Middle frontal gyrus (tissue), 1 donor: ENCODE measurements at regions not wholly inside any gene's neighbourhood (a gene's known extent, or its start where the extent isn't known, plus 50 kb on each side); places are given as distances from the start of the nearest gene placed in this dataset.

Experiments
- DNase-seq: peaks from one replicate; pipeline ENCODE4 v3.0.0-alpha.2; 2015; ENCODE audit warnings: low spot score; ENCODE audit errors: extremely low spot score

GRCh38 chr1:228987736-228988506, 252.6 kb downstream of the RHOU start:
- DNase-seq = no peak

DNA sequence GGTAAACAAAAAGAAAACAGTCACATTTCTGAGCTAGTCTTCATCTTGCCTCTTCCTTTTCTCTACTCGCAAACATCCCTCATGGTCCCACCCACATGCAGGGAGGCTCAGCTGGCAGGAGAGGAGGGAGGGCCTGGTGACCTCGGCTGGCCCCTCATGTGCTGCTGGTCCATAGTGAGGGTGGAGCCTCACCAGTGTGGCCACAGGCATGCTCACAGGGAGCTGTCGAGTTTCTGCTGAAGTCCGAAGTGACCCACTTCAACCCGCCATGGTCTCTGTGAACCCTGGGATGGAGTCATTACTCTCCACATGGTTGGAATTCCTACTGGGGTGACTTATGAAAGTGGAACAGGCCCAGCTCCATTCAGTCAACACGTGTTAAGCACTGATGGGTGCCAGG, 253.4 kb downstream of the RHOU start:
- no peak for DNase-seq

DNA sequence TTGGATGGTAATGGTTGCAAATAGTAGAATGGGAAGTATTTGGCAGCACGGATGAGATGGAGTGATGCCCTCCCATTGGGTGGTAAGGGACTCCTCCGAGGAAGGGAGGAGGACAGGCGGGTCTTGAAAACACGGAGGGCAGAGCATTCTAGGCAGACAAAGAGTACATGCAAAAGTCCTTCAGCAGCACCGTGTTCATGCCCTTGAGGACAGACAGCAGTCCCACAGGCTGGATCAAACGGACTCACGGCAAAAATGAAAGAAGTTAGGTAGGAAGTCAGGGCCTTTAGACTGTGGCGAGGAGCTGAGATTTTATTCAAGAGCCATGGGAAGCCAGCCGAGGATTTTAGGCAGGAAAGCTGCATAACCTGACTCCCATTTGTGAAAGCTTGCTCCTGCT, 253.9 kb downstream of the RHOU start:
- DNase-seq = no peak

- no peak for DNase-seq
These were observed 254.4 kb downstream of the RHOU start for GRCh38 chr1:228989676-228989991.

- DNase-seq = no peak
These were observed 254.9 kb downstream of the RHOU start for GRCh38 chr1:228989992-228990827.

- no peak for DNase-seq
These were observed 255.8 kb downstream of the RHOU start for GRCh38 chr1:228990906-228991569.

GRCh38 chr1:228992044-228992443, 256.8 kb downstream of the RHOU start:
- no peak for DNase-seq

DNA sequence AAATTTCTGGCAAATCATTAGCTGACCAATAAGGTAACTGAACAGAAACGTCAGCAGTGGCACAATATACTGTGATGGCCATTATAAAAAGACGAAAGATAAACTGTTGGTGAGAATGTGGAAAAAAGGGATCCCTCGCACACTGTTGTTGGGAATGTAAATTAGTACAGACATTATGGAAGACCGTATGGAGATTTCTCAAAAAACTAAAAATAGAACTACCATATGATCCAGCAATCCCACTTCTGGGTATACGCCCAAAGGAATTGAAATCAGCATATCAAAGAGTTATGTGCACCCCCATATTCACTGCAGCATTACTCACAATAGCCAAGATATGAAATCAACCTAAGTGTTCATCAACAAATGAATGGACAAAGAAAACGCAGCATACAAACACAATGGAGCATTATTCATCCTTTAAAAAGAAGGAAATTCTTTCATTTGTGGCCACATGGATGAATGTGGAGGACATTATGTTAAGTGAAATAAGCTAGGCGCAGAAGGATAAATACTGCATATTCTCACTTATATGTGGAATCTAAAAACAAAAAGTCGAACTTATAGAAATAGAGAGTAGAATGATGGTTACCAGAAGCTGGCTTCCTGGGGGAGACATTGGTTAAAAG, 257.7 kb downstream of the RHOU start:
- no peak for DNase-seq

GRCh38 chr1:228994676-228995594, 259.7 kb downstream of the RHOU start:
- DNase-seq = no peak

DNA sequence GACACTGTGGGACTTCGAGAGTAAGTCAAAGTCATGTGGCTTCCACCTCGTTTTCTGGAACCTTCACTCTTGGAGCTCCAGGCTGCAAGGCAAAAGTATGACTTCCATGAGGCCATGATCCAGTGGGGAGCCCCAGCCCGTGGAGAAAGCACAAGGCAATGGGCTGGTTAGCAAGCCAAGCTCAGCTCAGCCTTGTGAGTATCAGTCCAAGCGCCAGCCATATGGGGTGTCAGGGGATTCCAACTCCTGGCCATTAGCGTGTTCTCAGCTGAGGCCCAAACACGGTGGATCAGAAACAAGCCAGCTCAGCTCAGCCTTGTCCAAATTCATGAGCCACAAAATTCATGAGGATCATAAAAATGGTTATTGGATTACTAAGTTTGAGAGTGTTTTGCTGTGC, 261.0 kb downstream of the RHOU start:
- no peak for DNase-seq

DNA sequence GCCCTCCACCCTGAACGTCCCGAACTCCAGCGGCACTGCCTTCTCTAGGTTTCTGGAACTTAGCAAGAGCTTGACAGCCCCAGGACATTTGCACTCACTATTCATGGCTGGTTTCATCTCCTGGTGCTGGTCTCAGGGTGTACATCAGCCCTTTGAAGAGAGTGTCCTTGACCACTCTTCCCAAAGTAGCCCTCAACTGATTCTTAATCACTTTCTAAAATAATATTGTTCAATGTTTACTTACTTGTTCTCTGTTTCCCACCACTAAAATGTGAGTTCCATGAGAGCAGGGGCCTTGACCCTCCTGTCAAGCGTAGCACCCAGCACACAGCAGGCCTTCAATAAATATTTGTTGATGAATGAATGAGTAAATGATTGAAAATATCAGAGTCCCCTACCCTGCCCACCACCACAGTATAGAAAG, 262.5 kb downstream of the RHOU start:
- DNase-seq = no peak

GRCh38 chr1:228998179-228998578, 262.9 kb downstream of the RHOU start:
- no peak for DNase-seq

- DNase-seq = no peak
These were observed 264.3 kb downstream of the RHOU start for GRCh38 chr1:228999446-229000170.

DNA sequence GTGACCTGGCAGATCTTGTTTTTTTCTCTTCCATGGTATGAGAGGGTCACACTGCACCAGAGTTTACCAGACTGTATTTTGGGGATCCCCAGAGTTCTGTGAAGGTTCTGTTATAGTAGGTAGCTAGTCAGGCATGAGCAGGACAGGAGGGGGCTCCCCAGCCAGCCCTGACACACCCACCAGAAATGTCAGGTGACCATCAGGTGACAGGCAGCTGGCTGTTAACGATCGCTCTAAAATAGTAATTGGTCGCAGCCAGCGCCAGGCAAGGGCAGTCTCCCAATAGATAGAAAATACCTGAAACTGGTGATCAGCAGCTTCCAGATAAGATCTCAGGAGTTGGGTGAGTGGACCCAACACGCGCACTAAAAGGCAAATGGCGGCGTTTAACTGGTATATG, 264.9 kb downstream of the RHOU start:
- no peak for DNase-seq

- DNase-seq = no peak
These were observed 266.3 kb downstream of the RHOU start for GRCh38 chr1:229001467-229002011.

DNA sequence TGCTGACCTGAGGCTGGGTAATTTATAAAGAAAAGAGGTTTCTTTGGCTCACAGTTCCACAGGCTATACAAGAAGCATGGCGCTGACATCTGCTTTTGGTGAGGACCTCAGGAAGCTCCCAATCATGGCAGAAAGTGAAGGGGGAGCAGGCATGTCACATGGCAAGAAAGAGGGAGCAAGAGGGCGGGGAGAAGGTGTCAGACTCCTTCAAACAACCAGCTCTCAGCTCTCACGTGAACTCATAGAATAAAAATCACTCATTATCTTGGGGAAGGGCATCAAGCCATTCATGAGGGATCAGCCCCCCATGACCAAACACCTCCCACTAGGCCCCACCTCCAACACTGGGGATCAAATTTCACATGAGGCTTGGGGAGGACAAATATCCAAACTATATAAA, 266.8 kb downstream of the RHOU start:
- DNase-seq = no peak

DNA sequence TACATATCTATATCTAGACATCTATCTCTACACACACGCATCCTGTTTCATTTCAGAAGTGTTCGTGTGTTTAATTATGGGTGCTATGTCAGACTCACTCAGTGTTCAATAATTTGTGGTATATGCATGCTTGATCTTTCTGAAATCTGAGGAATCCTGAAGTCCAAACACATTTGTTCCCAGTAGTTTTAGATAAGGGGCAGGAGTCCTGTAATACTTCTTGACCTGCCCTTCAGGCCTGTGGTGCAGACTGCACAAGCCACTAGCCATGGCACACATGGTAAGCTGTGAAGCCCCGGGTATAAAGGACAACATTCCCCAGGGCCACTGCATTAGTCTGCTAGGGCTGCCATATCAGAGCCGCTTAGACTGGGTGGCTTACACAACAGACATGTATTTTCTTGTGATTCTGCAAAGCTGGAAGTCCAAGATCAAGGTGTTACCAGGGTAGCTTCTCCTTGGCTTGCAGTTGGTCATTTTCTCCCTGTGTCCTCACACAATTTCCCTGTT, 267.2 kb downstream of the RHOU start:
- no peak for DNase-seq

DNA sequence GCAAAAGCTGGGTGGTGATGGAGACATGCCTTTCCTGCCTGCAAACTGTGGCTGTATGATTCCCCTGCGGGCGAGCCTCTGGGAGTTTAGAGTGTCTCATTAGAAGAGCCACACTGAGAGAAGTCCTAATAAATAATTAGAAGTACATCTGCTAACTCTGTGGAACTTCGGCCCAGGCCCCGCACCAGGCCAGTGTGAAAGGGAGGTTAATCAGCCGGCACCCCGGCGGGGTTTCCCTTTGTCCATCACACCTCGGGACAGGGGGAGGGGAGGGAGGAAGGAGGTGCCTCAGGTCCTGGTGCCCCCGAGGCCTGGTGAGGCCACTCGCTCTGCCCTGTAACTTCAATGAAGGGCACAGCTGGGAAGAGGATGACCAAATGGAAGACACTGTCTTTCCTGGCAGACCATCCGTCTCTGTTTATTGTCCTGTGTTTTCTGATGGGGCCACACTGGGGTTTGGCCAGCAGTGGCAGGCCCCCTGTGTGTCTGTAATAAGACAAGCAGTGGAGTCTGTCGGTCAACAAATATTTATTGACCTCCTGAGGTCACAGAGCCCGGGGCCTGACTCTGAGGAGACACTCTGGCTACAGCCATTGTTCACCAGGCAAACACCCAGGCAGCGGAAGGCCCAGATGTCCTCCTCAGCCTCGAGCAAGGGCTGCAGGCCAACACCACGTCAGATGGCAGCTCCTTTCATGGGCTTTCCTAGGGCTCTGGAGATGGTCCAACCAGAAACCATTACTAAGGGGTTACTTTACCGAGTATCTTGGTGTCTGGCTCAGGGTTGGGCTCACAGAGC, 267.5 kb upstream of the RAB4A start:
- DNase-seq = peak; percentile 67
